ENCODE measurements at regions not wholly inside any gene's neighbourhood (a gene's known extent, or its start where the extent isn't known, plus 50 kb on each side); places are given as distances from the start of the nearest gene placed in this dataset.

DNA sequence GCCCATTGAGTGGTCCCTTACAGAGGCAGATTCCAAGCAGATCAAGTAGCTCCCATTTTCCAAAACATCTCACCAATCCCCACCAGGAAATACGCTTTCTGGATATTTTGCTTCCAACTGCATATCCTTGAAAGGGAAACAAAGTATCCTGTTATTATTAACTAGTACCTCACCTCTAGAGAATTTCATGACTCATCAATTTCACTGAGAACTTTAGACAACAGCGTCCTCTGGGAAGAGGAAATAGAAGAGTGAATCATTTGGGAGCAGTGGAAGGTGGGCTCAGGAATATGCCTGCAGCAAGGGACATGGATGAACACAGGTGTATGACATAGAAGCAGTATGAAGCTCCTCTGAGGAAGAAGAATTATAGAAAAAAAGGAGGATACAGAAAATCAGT is 186.7 kb downstream of the MARCHF11 start:
- no peak overlapping the region for H3K27ac Mint-ChIP-seq
- no peak overlapping the region for H3K27ac ChIP-seq (ENCODE audit: low read depth, low read length)
- no peak overlapping the region for H3K4me3 Mint-ChIP-seq

DNA sequence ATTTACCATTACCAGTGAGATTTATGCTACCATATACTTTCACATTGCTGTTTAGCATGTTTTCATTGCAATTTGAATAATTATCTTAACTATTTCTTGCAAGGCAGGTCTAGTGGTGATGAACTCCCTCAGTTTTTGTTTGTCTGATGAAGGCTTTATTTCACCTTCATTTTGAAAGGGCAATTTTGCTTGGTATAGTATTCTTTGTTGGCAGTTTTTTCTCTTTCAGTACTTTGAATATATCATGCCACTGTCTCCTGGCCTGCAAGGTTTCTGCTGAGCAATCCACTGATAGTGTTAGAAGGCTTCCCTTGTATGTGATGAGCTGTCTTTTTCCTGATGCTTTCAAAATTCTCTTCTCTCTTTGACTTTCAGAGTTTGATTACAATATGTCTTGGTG is 188.0 kb downstream of the MARCHF11 start:
- H3K4me1 Mint-ChIP-seq = no peaks in the 10 kb centered on the region
- no peaks in the 10 kb centered on the region for H3K36me3 ChIP-seq (ENCODE audit: insufficient read depth, low read length)
- no peaks in the 10 kb centered on the region for H3K27me3 Mint-ChIP-seq
- H3K4me1 ChIP-seq (ENCODE audit: insufficient read depth, low read length) = no peaks in the 10 kb centered on the region
- no peak for DNase-seq
- H3K9me3 Mint-ChIP-seq = peaks cover 14 to 41% (median 18%) of the 10 kb centered on the region in 5 donors
- H3K27me3 ChIP-seq (ENCODE audit: insufficient read depth, low read length, poor library complexity, severe bottlenecking) = no peaks in the 10 kb centered on the region
- no peaks in the 10 kb centered on the region for H3K9me3 ChIP-seq (ENCODE audit: low read length)
- CTCF ChIA-PET = no interaction called here
- H3K36me3 Mint-ChIP-seq = no peaks in the 10 kb centered on the region
- POLR2A ChIA-PET = no interaction called here
- no peak overlapping the region for H3K4me3 ChIP-seq (ENCODE audit: low read length)
- no peak overlapping the region for H3K27ac ChIP-seq (ENCODE audit: low read depth, low read length)
- no peak overlapping the region for H3K4me3 Mint-ChIP-seq
- H3K27ac Mint-ChIP-seq = no peak overlapping the region

More for the DNA sequence above, 186.7 kb downstream of the MARCHF11 start:
- Mint-ChIP-seq H3K4me1 (no peaks in the 10 kb centered on the region), H3K27me3 (no peaks in the 10 kb centered on the region), H3K36me3 (no peaks in the 10 kb centered on the region), H3K9me3 (peaks cover 14 to 41% (median 18%) of the 10 kb centered on the region in 5 donors)
- Histone ChIP-seq H3K4me1 (ENCODE audit: insufficient read depth, low read length) (no peaks in the 10 kb centered on the region), H3K27me3 (ENCODE audit: insufficient read depth, low read length, poor library complexity, severe bottlenecking) (no peaks in the 10 kb centered on the region), H3K4me3 (ENCODE audit: low read length) (no peak overlapping the region), H3K36me3 (ENCODE audit: insufficient read depth, low read length) (no peaks in the 10 kb centered on the region), H3K9me3 (ENCODE audit: low read length) (no peaks in the 10 kb centered on the region)
- ChIA-PET CTCF (no interaction called here), POLR2A (no interaction called here)
- no peak for DNase-seq
